ENCODE measurements at regions not wholly inside any gene's neighbourhood (a gene's known extent, or its start where the extent isn't known, plus 50 kb on each side); places are given as distances from the start of the nearest gene placed in this dataset.
"Not testable (repeated sequence)": the region's sequence is repeated elsewhere in the genome, so short reads cannot be mapped to it uniquely, and the experiment has no call there.

DNA sequence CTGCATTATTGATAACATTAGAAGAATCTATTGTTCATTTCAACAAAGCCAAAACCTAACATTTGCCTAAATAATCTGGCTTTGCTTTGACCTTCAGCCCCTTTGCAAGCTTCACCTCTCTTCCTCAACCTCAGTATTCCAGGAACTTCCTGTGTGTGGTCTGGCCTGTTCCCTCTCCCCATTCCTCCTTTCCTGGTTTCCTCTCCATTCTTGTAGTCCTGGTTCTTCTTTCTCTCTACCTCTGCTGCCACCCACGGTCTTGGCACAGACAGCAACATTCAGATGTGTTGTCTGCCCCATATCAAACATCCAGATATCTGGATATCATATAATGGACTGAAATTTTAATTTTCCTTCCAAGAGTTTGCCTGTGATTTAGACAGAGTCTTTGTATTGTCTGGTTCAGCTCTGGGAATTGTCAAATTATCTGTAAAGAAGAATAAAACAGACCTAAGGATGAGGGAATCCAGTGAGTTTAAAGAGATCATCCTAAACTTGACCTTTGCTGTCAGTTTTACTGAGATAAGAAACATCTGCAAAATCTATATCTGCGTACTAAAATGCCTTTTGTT lies 148.1 kb upstream of the KCTD3 start:
- DNase-seq (ENCODE audit: low spot score in 2 of 2) = no peak

DNA sequence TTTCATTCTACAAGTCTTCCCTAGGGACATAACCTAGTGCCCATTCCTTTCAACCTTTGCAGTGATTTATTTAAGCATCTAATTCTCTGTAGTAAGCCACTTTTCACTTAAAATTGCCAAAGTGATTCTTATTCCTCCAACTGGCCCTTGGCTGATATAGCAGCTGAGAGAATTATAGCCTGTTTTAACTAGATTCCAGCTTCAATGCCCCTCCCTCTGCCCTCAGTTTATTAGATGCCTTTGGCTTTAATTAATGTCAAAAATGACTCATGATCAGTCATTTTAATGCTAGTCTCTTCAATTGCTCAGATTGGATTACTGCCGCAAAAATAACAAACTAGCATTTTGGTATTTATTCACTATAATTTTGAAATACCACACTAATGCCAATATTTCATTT lies 145.4 kb upstream of the KCTD3 start:
- no peak for DNase-seq (ENCODE audit: low spot score in 2 of 2)
- Histone ChIP-seq H3K27me3 (no peaks in the 10 kb centered on the region), H3K4me3 (no peak overlapping the region), H3K27ac (no peak overlapping the region), H3K36me3 (no peaks in the 10 kb centered on the region), H3K4me1 (no peaks in the 10 kb centered on the region), H3K9me3 (no peaks in the 10 kb centered on the region)
- TF ChIP-seq, protein P1, sequence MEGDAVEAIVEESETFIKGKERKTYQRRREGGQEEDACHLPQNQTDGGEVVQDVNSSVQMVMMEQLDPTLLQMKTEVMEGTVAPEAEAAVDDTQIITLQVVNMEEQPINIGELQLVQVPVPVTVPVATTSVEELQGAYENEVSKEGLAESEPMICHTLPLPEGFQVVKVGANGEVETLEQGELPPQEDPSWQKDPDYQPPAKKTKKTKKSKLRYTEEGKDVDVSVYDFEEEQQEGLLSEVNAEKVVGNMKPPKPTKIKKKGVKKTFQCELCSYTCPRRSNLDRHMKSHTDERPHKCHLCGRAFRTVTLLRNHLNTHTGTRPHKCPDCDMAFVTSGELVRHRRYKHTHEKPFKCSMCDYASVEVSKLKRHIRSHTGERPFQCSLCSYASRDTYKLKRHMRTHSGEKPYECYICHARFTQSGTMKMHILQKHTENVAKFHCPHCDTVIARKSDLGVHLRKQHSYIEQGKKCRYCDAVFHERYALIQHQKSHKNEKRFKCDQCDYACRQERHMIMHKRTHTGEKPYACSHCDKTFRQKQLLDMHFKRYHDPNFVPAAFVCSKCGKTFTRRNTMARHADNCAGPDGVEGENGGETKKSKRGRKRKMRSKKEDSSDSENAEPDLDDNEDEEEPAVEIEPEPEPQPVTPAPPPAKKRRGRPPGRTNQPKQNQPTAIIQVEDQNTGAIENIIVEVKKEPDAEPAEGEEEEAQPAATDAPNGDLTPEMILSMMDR (IDR thresholded peaks at IDR 0.05) = no peak
- TF ChIP-seq POLR2A (IDR thresholded peaks at IDR 0.05) (no peak), POLR2AphosphoS5 (IDR thresholded peaks at IDR 0.05) (no peak)
- intact Hi-C loops (cut with DNase I; ENCODE audit: low total_unique reads) = no loop called here

More for the DNA sequence above, 148.1 kb upstream of the KCTD3 start:
- Histone ChIP-seq H3K4me1 (no peaks in the 10 kb centered on the region), H3K36me3 (no peaks in the 10 kb centered on the region), H3K4me3 (no peak overlapping the region), H3K27me3 (no peaks in the 10 kb centered on the region), H3K9me3 (no peaks in the 10 kb centered on the region), H3K27ac (no peak overlapping the region)
- TF ChIP-seq POLR2A (IDR thresholded peaks at IDR 0.05) (no peak), POLR2AphosphoS5 (IDR thresholded peaks at IDR 0.05) (no peak)
- TF ChIP-seq, protein P1 (IDR thresholded peaks at IDR 0.05) = no peak
- intact Hi-C loops (cut with DNase I; ENCODE audit: low total_unique reads) = no loop called here

DNA sequence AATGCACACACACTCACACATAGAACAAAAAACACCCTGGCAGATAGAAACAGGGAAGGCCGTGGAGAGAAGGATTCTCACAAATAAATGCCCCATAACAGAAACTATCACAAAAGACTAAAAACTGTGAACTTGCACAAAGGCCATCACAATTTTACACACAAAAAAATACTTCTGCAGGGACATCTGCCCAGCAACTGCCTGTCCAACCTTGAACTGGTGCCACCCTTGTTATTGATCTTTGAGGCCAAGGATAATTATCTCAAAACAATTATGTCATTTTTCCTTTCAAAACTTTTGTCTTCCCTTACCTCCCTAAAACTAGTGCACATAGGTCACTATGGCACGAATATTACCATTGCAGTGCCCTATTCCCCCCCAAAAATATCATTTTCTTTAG lies 143.8 kb upstream of the KCTD3 start:
- Histone ChIP-seq H3K27me3 (no peaks in the 10 kb centered on the region), H3K4me1 (no peaks in the 10 kb centered on the region), H3K9me3 (peaks cover 0 to under 1% of the 10 kb centered on the region in 2 donors), H3K27ac (no peak overlapping the region), H3K4me3 (no peak overlapping the region), H3K36me3 (no peaks in the 10 kb centered on the region)
- TF ChIP-seq POLR2A (IDR thresholded peaks at IDR 0.05) (no peak), POLR2AphosphoS5 (IDR thresholded peaks at IDR 0.05) (no peak)
- TF ChIP-seq, protein P1 (IDR thresholded peaks at IDR 0.05) = no peak
- DNase-seq (ENCODE audit: low spot score in 2 of 2) = no peak
- intact Hi-C loops (cut with DNase I; ENCODE audit: low total_unique reads) = no loop called here

DNA sequence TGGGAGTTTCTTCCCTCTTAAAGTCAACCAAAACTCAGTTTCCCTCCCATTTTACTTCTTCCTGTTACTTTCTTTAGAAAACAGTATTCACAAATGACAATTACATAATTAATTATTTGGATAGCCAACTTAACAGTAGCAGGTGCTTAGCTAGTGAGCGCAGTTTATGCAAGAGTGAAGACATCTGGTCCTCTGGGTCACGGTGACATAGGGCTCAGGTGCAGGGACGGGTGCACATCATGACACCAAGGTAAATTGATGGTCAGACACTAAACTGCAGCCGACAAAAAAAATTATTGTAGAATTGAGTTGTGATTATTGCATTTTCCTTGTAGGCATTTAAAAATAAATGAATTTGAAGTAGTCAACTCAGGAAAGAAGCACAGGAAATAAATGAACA lies 142.0 kb upstream of the KCTD3 start:
- H3K36me3 ChIP-seq = no peaks in the 10 kb centered on the region
- no peaks in the 10 kb centered on the region for H3K27me3 ChIP-seq
- H3K4me3 ChIP-seq = no peak overlapping the region
- H3K4me1 ChIP-seq = no peaks in the 10 kb centered on the region
- H3K9me3 ChIP-seq = peaks cover 0 to 7% of the 10 kb centered on the region in 2 donors
- TF ChIP-seq POLR2AphosphoS5 (IDR thresholded peaks at IDR 0.05) (no peak), POLR2A (IDR thresholded peaks at IDR 0.05) (no peak)
- TF ChIP-seq, protein P1 (IDR thresholded peaks at IDR 0.05) = no peak
- intact Hi-C loops (cut with DNase I; ENCODE audit: low total_unique reads) = no loop called here
- DNase-seq (ENCODE audit: low spot score in 2 of 2) = no peak
- H3K27ac ChIP-seq = no peak overlapping the region

DNA sequence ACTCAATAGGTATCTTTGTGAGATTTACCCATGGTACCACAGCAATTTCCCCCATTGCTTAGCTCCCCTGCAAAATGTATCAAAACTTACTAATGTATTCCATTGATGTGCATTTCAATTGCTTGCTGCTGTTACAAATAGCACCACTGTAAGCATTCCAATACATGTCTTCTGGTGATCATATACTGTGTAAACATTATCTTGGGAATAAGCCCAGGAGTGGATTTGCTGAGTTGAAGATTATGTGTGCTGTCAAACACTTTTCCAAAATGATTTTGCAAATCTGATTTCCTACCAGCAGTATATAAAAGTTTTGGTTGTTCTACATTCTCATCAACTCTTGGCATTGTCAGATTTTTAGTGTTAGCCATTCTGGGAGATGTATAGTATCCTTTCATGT lies 141.0 kb upstream of the KCTD3 start:
- peaks cover 0 to 7% of the 10 kb centered on the region in 2 donors for H3K9me3 ChIP-seq
- no peak overlapping the region for H3K4me3 ChIP-seq
- no peaks in the 10 kb centered on the region for H3K27me3 ChIP-seq
- no peak for TF ChIP-seq POLR2A (IDR thresholded peaks at IDR 0.05)
- no peaks in the 10 kb centered on the region for H3K36me3 ChIP-seq
- no peak for DNase-seq (ENCODE audit: low spot score in 2 of 2)
- intact Hi-C loops (cut with DNase I; ENCODE audit: low total_unique reads) = no loop called here
- H3K4me1 ChIP-seq = no peaks in the 10 kb centered on the region
- no peak overlapping the region for H3K27ac ChIP-seq

DNA sequence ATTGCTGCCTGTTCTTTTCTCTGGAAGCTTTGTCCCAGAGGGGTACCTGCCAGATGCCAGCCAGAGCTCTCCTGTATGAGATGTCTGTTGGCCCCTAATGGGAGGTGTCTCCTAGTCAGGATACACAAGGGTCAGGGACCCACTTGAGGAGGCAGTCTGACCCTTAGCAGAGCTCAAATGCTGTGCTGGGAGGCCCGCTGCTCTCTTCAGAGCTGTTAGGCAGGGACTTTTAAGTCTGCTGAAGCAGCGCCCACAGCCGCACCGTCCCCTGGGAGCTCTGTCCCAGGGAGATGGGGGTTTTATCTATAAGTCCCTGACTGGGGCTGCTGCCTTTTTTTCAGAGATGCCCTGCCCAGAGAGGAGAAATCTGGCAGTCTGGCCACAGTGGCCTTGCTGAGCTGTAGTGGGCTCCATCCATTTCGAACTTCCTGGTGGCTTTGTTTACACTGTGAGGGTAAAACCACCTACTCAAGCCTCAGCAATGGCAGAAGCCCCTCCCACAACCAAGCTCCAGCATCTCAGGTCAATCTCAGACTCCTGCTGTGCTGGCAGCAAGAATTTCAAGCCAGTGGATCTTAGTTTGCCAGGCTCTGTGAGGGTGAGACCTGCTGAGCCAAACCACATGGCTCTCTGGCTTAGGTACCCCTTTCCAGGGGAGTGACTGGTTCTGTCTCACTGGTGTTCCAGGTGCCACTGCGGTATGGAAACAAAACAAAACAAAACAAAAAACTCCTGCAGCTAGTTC lies 134.4 kb upstream of the KCTD3 start:
- intact Hi-C loops (cut with DNase I; ENCODE audit: low total_unique reads); H3K27ac ChIP-seq; H3K27me3 ChIP-seq; H3K36me3 ChIP-seq; DNase-seq (ENCODE audit: low spot score in 2 of 2); H3K4me1 ChIP-seq; H3K4me3 ChIP-seq: not testable (repeated sequence)
- H3K9me3 ChIP-seq = peaks cover 0 to 19% of the 10 kb centered on the region in 2 donors
